Epithelial cell of esophagus (primary cell): ENCODE measurements at regions not wholly inside any gene's neighbourhood (a gene's known extent, or its start where the extent isn't known, plus 50 kb on each side); places are given as distances from the start of the nearest gene placed in this dataset.
"Not testable (repeated sequence)": the region's sequence is repeated elsewhere in the genome, so short reads cannot be mapped to it uniquely, and the experiment has no call there.

Experiments
- DNase-seq: peaks from one replicate; pipeline ENCODE4 v3.0.0; 2010; ENCODE audit warnings: low read depth
- H3K4me3 ChIP-seq: 2 replicates; pipeline ENCODE4 v1.5.1; 2011; ENCODE audit warnings: mild to moderate bottlenecking, low read length, control low read depth
- CTCF ChIP-seq: IDR thresholded peaks from 2 replicates; pipeline ENCODE4 v1.5.1; 2011; ENCODE audit warnings: low read depth, mild to moderate bottlenecking, low read length, control low read depth, inconsistent platforms; ENCODE audit not compliant: insufficient read depth; ENCODE audit errors: missing control alignments

DNA sequence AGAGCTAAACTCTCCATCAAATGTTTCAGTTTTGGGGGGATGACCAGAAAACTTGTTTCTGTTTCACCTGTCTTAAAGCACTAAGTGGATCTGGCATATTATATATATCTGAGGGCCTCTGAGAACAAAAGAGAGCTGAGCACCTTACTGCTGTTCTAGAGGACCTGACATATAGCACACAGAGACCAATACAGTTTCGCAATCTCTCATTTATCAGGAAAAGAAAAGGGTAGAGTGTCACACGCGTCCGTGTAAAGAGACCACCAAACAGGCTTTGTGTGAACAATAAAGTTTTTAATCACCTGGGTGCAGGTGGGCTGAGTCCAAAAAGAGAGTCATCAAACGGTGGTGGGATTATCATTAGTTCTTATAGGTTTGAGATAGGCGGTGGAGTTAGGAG lies 434.5 kb upstream of the KCND2 start:
- no peak overlapping the region for H3K4me3 ChIP-seq
- TF ChIP-seq CTCF, result no peak
- no peak for DNase-seq

DNA sequence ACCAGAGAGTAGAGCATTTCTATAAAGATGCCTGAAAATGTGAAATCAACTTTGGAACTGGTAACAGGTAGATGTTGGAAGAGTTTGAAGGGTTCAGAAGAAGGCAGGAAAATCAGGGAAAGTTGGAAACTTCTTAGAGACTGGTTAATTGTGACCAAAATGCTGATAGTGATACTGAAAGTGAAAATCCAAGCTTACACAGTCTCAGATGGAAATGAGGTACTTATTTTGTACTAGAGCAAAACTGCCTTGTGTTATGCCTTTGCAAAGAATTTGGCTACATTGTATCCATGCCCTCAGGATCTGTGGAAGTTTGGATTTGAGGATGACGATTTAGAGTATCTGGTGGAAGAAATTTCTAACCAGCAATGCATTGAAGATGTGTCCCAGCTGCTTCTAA lies 430.6 kb upstream of the KCND2 start:
- TF ChIP-seq CTCF, result no peak
- H3K4me3 ChIP-seq, result no peak overlapping the region
- no peak for DNase-seq

- no peak for TF ChIP-seq CTCF
- no peak for DNase-seq
- H3K4me3 ChIP-seq, result no peak overlapping the region
These were observed 430.2 kb upstream of the KCND2 start for GRCh38 chr7:119842786-119843185.

DNA sequence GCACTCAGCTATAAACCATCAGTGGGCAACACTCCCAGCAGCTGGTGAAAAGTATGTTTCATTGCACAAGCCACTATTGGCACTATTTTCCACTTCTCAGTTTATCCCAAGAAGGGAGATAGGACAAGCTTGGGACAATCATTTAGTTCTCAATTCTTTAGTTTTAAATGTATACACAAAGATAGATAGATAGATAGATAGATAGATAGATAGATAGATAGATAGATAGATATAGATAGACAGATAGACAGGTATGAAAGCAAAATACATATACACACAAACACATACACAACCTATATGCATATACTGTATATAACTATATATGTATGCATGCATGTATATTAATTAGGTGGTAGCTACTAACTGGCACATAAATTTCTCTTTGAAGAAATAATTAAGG lies 411.6 kb upstream of the KCND2 start:
- DNase-seq, result no peak
- no peak overlapping the region for H3K4me3 ChIP-seq
- TF ChIP-seq CTCF, result no peak

DNA sequence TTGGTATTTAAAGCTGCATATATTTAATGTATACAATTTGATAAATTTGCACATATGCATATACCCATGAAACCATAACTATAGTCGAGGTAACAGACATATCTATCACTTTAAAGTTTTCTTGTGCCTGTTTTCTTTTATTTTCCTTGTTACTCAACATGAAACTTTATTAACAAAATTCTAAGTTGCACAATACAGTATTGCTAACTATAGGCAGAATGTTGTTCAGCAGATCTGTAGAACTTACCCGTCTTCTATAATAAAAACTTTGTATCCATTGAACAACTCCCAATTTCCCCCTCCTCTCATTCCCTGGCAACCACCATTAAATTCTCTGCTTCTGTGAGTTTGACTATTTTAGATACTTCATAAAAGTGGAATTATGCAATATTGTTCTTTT lies 404.6 kb upstream of the KCND2 start:
- TF ChIP-seq CTCF, result no peak
- no peak for DNase-seq
- no peak overlapping the region for H3K4me3 ChIP-seq

DNA sequence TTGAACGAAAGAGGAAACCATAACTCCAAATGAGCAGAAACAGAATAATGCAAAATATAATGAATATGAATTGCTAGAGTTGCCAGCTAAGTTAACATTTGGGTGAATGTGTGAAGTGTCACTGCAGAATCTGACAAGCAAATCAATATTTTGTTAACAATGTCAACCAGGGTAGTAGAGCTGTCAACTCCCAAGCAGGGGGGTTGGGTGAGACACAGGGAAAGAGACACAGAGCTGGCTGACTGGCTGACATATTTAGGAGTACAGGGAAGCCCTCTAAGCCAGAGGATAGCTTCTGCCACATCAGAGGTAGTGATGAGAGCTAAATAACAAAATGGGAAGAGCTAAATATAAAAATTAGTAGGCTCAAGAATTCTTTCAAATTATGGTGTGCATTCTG lies 393.1 kb upstream of the KCND2 start:
- no peak overlapping the region for H3K4me3 ChIP-seq
- no peak for TF ChIP-seq CTCF
- no peak for DNase-seq

GRCh38 chr7:119886007-119886406 lies 387.0 kb upstream of the KCND2 start:
- DNase-seq, result no peak
- no peak overlapping the region for H3K4me3 ChIP-seq
- TF ChIP-seq CTCF, result no peak

- H3K4me3 ChIP-seq, DNase-seq: not testable (repeated sequence)
These were observed 386.4 kb upstream of the KCND2 start for GRCh38 chr7:119886525-119886924.
